Stimulated activated CD4-positive, alpha-beta T cell treated with anti-CD3 and anti-CD28 coated beads, Interleukin-1b, Interleukin-23, amount 100 ng/mL, for 48 hours (primary cell): ENCODE measurements at regions not wholly inside any gene's neighbourhood (a gene's known extent, or its start where the extent isn't known, plus 50 kb on each side); places are given as distances from the start of the nearest gene placed in this dataset.

Experiments
- DNase-seq: peaks from one replicate; pipeline ENCODE4 v3.0.0-alpha.2; 2020

DNA sequence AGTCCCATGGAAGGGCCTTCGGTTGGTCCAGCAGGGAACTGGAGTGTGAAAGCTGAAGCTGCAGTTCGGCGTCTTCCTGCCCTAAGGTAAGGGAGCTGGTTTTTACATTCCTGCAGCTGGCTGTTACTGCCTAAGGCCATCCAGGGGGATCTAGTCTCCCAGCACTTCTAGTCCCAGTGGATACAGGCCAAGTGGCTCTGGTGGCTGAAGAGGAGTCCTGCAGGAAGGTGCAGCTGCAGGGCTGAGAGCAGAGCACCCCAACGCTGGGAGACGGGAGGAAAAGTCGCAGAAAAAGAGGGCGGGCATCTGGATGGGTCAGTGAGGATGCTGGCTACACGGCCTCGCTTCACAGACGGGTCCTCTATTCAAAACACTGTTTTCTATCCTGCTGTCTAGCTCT is 225.0 kb upstream of the HS6ST1 start:
- DNase-seq = no peak

DNA sequence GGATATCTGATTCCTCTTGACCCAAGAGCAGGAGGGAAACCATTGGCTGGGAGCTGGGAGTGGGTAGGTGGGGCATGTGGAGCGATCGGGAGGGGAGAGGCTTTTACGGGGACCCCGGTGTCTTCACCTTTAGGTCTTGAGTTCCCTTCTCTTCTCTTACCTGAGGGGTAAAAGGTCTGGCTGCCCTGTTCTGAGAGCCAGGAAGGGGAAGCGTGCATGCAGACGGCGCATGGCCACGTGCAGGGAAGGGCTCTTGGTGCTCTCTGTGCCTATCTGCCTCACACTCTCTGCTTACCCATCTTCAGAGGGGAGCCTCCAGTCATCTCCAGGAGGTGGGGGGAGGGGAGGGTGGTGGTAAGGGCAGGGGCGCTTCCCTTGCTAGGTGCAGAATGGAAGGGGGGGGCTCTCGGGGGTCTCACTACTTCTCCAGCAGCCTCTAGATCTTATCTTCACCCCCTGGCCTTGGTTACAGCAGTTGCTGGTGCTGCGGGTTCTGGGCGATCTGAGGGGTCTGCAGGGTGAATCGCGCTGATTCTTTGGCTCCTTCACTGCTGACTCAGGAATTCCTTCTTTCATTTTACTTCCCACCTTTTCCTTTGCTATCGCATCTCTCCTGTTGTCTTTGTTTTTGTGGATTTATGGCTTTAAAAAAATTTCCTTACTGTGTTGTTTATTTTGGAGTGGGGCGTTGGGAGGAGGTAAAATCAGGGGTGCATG is 225.8 kb upstream of the HS6ST1 start:
- DNase-seq = no peak

- no peak for DNase-seq
Observed at GRCh38 chr2:128545085-128545484, 226.4 kb upstream of the HS6ST1 start.

DNA sequence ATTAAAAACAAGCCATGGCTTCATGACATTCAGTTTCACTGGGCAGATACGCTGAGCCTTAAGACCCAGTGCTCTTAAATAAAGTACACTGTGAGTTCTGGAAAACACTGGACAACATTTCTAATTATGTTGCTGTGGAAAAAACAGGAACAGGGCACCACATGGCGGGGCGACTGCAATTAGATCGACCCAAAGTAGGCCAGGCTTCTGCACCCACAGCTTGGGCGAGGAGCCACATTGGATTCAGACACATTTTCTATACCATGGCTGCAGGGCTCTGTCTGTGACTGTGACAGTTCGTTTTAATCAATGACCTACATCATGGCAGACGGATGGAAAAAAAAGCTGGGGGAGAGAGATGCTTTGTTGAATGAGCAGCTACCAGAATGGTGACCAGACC is 227.2 kb upstream of the HS6ST1 start:
- DNase-seq = no peak

DNA sequence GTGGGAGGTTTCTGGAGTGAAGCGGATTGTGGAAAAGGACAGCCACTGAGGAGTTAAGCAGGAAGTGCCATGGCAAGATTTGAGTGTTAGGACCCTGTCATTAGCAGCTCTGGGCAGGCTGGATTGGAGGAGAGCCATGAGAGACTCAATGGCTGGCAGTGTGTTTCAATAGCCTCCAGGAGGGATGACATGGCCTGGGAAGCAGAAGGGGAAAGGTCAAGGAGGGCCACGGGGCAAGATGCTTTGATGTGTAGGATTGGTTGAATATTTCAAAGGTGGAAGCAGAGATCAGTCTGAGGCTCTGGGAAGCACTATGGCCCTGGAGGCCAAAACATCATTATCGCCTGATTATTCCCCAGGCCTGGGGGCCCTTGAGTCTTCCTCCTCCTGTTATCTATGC is 229.0 kb upstream of the HS6ST1 start:
- DNase-seq = no peak

DNA sequence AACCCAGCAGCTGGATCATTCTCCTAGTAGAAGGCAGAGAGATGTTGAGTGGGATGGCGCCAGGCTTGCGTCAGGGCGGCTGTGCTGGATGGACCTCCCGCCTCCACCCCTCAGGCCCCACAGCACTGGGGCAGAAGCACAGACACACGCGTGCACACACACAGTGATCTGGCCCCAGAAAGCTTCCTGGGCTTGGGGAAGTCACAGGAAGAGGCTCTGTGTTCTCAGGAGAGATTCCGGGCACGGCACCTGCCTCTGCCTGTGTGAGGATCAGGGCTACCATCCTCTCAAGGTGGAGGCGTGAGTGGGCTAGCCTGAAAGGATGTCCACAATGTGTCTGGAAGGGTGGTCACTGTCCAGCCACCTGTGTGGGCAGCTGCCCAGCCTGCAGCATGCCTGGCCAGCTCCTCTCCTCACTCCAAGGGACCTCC is 229.8 kb upstream of the HS6ST1 start:
- DNase-seq = no peak

GRCh38 chr2:128549094-128549493 is 230.4 kb upstream of the HS6ST1 start:
- DNase-seq = no peak

DNA sequence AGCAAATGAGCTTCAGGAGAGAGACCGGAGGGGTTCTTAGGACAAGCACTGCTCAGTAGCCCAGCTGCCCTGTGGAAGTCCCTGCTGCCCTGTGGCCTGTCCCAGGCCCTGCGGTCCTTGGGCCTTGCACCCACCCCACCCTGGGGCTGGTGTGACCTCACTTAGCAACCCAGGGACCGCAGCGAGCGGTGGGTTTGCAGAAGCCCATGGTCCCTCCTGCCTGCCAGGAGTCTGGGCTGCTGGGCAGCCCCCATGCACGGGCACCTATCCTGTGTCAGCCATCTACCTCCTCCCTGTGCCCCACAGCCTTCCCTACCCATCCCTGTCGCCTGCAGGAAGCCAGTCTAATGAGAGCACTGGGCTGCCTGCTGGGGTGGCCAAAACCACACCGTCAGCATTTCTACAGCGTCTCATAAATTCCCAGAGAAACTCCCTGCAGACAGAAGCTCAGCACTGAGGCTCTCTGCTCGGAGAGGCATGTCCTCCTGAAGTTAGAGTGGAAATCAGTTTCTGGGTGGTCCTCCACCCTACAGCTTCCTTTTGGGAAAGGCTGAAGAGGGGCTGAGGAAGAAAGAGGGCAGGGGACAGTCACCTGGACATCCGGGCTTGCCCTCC is 231.1 kb upstream of the HS6ST1 start:
- no peak for DNase-seq

DNA sequence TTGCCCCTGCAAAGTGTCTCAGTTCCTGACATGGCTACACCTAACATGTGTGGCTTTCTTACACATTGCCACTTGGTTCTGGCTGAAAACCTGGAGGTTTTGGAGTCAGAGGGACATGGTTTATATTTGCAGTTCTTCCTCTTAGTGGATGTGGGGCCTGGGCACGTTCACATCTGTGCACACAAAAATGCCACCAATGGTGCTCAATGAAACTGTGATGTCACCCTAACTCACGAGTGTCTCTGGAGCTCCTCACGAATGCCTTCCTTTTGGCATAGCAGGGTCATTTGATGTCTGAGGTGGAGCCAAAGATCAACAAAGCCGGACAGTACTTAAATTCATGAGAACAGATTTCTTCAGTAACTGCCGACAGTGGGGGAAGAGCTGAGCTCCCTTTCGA is 231.7 kb upstream of the HS6ST1 start:
- DNase-seq = no peak

DNA sequence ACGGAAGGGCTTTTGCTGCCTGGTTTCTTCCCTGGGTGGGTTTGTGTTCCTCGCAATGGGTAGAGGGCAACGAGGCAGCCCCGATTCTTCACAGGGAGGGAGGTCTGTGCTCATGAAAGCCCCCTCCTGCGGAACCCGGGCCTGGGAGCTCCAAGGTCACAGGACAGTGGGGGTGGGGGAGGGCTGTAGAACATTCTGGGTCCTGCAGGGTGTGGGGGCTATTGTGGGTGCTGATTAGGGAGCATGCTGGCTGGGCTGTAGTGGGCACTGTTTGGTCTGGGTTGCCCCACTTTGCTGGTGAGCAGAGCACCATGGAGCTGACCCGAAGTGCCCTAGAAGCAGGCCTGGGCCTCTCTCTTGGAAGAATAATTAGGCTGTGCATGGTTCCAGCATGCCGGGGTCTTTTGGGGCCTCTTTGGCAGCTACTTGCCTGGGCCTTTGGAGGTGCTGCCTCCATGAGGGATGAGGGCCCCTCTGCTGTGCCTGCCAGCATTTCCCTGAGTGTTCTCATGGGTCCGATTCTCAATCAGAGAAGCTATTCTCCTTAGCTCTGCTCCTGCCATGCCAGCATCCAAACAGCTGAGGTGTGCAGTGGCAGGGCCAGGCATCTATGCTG is 232.2 kb upstream of the HS6ST1 start:
- DNase-seq = no peak

- no peak for DNase-seq
Observed at GRCh38 chr2:128551435-128551834, 232.8 kb upstream of the HS6ST1 start.

- DNase-seq = no peak
Observed at GRCh38 chr2:128552141-128552805, 233.6 kb upstream of the HS6ST1 start.

DNA sequence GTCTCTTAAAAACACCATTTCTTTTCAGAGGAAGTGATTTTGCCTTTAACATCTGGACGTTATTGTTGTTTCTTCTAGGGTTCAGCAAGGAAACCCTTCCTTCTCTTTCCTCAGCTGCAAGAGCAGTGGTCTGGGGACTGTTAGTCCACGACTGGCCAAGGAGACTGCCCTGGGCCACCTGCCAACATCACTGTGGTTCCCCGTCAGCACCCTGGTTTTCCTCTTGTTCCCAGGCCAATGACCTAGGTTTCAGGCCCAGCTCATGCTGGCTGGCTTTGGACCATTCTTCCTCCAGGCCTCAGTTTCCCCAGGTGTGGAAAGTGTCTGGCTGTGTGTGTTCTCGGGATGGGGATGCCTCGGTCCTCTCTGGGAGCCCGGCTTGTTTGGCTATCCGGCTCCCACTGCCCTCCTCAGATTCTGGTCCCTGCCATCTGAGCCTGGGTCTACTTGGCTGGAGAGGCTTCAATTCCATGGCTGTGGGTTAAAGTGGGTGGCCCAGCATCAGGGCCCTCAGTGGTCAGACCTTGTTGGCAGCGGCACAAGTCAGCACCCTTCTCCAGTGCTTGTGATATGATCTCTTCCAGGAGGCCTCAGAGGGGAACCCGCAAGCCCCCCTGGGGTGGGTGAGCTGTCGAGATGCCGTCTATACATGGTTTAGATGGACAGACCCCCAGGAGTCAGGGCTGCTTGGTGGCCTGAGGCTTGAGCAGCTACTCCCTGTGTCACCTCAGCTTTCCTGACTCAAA is 234.3 kb upstream of the HS6ST1 start:
- no peak for DNase-seq

GRCh38 chr2:128554151-128554769 is 235.6 kb upstream of the HS6ST1 start:
- DNase-seq = no peak

DNA sequence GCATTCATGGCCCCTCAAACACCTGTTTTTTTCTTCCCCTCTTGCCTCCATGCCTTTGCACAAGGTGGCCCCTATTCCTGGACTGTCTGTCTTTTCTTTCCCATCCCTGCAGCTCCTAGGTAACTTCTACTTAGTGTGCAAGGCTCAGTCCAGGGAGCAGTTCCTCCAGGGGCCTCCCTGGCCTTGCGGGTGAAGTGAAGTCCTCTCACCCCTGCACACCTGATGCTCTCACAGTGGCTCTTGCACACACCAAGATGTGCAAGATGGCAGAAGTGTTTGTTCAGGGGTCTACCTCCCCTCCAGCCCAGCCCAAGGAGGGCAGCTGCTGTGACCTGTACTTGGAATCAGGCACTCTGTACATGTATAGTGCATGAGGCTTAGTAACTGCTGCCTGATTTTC is 236.8 kb upstream of the HS6ST1 start:
- DNase-seq = no peak

- DNase-seq = no peak
Observed at GRCh38 chr2:128556089-128556488, 237.4 kb upstream of the HS6ST1 start.

DNA sequence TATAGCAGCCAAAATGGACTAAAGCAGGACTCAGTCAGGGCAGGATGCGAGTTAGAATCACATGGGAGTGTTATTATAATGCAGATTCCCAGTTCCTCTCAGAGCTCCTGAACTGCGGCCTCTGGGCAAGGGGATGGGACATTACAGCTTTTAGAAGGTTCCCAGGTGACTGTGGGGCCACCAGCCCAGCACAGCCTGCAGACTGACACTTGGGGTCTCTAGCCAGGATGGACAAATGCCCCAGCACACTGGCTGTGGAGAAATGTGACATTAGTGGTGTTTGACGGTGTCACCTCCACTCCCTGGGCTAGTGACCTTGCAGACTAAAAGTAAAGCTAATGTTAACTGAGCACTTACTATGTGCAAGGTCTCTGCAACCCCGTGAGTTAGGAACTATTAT is 238.0 kb upstream of the HS6ST1 start:
- no peak for DNase-seq

DNA sequence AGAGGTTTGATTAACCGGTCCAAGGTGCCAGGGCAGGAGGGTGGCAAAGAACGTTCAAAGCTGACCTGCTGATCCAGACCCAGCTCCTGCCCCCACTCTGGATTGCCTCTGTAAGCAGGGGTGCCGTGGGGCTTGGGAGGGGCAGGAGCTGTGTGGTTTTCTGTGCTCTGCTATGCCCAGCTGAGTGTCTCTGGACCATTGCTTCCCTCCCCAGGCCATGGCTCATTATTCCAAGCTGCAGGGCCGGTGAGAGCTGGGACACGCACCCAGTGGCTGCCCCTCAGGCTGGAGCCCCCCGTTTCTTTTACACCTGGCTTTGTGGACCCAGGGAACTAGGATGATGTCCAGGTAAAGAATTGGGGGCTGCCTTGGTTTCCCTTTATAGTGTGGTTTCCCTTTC is 238.4 kb upstream of the HS6ST1 start:
- no peak for DNase-seq

- DNase-seq = no peak
Observed at GRCh38 chr2:128557831-128558241, 239.2 kb upstream of the HS6ST1 start.

- DNase-seq = no peak
Observed at GRCh38 chr2:128558441-128558840, 239.8 kb upstream of the HS6ST1 start.

DNA sequence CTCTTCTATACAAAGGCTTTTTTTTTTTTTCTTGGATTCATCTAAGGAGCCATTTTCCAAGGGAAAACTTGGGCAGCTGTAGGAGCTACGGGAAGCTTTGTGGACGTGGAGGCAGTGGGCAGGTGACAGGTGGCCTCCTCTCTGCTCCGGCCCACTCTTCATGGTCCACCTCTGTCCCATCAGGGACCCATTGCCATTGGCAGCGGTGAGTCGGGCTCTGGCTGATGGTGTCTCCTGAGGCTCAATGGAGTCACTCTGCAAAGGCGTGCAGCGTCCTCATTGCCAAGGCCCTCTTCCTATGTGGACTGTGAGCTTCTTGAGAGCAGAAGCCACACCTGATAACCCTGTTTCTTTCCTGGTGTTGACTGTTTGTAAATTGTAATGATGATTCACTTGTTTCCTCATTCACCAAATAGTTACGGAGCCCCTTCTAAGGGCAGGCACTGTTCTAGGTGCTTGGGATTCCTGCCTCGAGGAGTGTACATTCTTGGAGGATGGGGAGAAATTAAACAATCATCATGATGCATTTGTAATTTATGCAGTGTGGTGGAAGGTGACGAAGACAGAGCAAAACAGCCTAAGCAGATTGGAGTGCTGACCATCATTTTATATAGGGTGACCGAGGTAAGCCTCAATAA is 240.3 kb upstream of the HS6ST1 start:
- no peak for DNase-seq
